Amniotic epithelial cell (primary cell): ENCODE measurements at regions not wholly inside any gene's neighbourhood (a gene's known extent, or its start where the extent isn't known, plus 50 kb on each side); places are given as distances from the start of the nearest gene placed in this dataset.
"Not testable (repeated sequence)": the region's sequence is repeated elsewhere in the genome, so short reads cannot be mapped to it uniquely, and the experiment has no call there.

Experiments
- DNase-seq: peaks from one replicate; pipeline ENCODE4 v3.0.0-alpha.2; 2010; ENCODE audit warnings: low read depth

DNA sequence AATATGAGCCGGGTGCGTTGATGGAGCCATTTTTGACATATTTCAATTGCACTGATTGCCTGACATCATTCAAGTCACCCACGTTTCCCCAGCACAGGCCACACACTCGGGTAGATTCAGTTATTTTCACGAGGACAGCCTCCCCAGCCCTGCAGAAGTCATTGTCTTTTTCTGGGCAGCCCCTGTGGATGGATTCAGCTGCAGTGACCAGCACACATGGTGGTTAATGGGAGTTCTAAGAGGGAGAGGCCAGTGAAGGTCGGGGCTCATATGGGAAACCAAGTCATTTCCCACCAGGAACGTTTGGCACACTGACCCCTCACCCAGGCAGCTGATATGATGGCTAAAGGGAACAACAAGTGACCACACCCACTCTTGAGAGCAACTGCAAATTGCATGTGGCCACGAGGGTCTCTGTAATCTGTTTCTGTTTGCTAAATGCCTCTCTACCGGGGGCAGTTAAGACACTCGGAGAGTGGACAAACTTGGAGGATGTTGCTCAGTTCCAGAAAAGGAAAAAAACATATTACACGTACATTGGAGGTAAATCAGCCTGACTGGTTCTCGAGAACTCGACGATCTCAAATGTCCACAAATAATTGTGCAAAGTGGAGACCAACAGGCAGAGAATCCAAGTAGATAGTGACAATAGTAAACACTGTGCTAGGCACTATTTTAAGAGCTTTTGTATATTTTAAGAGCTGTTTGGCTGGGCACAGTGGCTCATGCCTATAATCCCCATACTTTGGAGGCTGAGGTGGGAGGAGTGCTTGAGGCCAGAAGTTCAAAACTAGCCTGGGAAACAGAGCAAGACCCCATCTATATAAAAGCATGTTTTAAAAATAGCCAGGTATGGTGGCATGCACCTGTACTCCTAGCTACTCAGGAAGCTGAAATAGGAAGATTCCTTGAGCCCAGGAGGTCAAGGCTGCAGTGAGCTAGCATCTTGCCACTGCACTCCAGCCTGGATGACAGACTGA is 167.2 kb upstream of the IRF2BP2 start:
- DNase-seq = no peak

DNA sequence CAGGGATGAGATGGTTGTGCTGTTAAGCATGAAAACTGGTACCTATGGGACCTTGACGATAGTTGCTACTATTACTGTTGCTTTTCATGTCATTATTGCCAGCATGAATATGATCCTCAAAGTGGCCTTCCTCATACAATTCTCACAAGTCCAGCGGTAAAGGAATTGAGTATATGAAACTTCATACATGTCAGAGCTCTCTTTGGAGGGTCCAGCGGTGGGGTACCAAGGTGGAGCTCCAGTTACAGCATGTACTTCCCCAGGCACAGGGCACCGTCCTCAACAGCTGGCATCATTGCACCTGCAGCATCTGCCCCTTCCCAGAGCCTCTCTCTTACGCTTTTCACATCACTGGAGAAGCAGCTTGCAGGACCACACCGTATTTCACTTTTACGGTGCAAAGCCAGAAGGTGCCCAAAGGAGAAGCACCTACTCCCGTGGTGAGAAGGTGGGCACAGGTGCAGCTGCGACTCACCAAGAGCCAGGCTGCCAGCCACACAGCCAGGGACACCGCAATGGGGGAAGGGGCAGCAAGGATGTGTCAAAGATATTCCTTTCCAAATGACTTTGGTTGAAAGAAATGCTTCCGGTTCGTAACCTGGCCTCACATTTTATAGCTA is 166.4 kb upstream of the IRF2BP2 start:
- no peak for DNase-seq

DNA sequence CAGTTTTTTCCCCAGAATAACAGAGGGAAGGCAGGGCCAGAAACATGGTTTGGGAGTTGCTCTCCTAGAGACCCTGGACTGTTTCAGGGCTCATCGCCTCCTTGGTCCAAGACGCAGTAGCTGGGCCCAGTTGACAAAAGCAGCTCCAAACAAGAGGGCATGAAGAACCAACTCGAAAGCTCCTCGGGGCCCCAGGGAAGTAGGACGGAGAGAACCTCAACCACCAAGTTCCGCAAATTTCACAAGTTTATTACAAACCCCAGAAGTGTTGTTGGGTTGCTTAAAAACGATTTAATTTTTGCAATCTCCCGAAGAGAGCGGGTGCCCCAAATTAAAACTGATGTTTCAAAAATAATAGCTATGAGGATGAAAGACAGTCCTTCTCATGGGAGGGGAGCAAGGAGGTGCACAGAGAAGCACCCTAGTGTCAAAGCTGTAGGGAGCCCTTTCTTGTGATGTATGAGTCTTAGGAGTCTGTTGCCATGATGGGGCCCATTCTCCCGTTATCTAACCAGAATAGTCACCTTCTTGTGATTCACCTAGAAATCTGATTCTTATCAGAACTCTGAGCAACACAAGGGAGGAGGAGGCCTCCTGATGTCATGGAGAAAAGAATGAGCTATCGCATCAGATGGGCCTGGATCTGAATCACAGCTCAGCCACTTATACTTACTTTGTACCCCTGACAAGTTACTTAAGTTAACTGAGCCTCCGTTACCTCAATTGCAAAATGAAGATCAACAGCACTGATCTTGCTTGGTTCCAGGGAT is 165.7 kb upstream of the IRF2BP2 start:
- peak; percentile 68 for DNase-seq

DNA sequence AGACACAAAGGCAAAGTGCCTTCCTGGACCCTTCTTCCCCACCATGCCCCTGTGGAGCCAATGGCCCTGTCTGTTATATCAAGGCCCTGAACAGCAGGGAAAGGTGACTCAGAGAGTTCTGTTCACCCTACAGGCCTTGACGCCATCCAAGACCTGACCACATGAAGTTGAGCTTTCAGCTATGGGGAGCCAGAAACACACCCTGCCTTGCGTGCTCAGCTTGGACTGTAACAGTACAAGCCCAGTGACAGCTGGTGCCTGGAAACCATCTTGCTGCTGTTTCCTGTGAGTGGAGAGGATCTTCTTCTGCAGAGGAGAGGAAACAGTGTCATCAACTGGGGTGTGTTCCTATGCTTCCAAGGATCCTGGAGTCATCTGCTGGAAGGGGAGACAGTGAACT is 165.0 kb upstream of the IRF2BP2 start:
- peak; percentile 77 for DNase-seq

DNA sequence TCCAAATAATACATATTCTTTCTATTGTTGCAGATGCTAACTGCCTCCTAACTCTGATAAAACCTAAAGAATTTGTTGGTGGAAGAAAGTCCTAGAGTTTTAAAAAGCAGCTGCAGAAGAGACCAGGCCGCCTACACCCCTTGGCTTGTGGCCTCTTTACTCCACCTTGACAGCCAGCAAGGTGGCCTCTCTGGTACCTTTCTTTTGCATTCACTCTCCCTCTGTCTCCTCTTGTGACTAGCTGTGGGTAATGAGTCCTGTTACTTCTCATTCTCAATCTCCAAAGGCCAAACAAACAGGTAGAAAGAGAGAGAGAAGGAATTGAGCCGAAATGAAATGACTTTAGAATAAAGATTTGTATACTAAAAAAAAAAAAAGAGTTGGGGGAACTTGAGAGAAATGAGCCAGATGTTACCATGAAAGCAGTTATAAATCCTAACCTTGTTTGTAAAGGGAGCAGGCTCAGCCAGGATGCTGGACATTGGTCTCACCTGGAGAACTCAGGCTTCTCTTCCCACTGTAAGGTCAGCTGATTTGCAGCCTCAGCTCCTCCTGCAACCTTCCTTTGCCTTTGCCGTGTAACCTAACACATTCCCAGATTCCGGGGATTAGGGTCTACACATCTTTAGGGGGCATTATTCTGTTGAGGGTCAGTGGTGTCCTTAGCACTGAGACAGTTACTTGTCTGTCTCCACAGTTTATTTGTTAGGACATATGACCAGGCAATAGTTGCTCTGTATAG is 164.1 kb upstream of the IRF2BP2 start:
- no peak for DNase-seq

DNA sequence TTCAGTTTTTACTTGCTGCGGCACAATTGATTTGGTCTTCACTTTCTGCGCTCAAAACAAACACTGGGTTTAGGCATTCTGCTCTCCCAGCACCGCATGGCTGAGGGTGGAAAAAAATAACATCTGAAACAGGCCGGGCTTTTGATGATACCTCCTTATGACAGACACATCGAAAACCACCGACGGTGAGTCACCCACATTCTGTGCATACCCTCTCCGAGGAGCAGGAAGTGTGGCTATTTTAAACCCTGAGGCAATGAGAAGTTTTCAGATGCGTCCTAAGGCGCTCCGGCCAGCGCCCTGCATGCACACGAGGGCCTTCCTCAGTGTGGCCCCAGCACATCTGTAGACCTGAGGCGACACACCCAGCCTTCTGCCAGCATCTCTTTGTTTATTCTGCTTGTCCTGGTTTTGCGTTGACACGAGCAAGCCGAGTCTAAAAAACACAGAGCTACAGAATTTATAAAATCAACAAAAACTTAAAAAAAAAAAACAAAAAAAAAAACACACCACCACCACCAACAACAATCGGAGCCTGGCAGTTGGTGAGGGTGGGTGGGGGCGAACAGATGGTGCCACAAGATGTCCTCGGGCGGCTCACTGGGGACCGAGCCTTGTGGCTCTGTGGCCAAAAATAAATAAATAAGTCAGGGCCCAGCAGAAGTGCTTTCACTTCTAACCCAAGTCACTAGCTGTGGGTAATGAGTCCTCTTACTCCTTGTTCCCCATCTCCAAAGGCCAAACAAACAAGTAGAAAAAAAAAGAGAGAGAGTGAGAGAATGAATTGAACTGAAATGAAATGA is 162.6 kb upstream of the IRF2BP2 start:
- DNase-seq = peak; percentile 99

DNA sequence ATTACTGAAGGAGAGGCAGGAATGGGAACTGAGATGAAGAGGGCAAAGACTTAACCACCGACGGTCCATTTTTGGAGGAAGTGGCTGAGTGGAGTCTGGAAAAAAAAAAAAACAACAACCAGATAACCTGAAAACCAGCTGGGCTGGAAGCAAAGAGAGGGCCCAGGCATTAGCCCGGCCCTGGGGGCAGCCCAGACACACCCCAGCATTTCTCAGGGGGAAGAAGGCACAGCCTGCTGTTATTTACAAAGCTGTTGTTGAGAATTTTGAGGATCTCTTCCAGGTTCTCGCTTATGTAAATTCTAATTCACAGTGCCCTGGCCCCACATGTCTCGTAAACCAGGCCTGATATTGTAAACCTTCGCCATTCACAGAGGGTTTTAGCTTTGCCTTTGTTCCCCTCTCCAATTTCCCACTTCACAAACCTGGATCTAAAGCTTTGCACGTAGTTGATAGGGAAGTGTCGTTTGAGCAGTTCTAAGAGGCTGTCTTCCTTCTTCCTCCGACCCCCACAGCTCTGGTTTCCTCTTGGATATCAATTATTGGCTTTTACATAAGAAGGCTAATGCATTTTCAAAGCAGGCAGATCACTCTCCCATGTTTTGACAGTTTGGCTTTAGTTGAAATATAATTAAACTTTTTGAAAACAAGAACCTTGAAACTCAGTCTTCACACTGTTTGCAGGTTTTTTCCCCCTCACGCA is 161.8 kb upstream of the IRF2BP2 start:
- no peak for DNase-seq

DNA sequence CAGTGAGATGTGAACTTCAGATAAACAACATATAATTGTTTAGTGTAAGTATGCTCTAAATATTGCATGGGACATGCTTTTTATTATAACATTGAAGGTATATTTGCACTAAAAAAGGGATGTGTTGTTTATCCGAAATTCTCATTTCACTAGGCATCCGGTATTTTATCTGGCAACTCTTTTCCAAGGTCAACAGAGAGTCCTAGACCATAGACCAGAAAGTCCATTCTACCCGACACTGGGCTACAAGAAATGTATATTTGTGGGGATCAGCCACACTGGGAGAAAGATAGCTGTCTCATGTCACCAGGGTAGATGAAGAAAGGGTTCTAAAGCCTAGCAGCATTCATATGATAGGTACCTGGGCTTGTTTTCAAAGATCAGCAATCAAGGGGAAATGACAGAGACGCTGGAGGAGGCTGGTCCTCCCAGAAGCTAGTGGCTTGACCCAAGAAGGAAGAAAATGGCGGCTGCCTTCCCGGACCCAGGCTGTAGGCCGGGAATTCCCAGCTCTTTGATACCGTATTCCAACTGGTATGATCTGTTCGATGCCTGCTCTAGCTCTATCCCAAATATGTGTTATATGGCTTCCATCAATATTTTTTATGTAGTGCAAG is 161.1 kb upstream of the IRF2BP2 start:
- no peak for DNase-seq

DNA sequence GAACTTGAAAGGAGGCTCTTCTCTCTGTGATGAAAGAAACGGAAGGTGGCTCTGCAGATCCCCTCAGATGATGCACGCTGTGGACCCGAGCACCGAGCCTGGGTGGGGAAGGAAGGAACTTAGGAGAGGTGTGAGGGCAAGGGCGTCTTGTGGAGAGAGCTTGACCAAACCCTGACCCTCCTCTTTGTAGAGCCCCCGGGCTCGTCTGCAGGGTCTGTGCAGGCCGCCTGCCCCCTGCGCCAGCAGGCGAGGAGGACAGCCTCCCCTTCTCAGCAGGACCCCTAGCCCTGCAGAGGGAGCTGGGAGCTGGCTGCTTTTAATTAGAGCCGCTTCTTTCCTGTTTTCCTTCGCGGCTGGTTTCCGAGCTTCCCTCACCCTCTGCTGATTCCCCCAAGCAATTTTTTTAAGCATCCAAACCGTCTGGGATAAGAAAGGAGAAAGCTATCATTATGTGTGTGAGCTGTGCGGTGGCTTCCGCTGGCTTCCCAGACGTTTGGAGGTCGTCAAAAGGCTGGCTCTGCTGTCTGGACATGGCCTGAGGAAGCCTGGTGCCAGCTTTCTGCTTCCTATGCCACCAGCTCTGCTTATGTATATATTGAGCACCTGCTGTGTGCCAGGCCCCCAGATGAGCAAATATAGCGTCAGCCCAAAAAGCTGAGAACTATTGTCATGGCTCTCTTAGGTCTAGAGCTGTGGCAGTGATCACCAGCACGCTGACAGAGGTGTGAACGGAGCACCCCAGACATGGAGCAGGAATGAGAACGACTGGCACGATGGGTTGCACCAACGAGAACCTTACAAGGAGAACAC is 160.2 kb upstream of the IRF2BP2 start:
- DNase-seq = no peak

DNA sequence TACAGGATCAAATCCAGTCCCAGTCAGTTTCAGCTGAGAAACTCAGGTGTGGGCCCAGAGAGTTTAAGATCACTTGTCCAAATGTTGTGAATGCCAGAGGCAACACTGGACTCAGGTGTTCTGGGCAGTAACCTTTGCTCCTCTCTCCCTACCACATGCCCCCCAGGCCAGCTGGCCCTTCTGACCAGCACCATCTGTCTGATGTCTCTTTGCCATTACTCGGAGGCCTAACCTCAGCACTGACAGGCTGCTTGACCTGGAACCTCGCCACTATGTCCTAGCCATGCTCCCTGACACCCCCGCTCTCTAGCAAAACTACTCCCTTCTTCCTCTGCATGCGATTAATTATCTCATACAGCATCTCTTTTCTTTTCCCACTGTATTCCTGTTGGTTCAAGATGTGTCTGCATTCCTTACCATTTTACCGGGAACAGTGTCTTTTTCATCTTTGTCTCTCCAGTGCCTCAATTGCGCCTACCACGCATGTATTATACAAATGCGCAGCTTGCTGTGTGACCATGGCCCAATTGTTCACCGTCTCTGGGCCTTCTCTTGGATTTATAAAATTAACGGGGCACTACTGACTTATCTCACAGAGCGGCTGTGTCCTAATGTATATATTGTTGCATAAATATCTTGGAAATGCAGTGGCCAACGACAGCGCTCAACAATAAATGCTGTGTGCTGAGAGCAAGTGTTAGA is 159.5 kb upstream of the IRF2BP2 start:
- no peak for DNase-seq

DNA sequence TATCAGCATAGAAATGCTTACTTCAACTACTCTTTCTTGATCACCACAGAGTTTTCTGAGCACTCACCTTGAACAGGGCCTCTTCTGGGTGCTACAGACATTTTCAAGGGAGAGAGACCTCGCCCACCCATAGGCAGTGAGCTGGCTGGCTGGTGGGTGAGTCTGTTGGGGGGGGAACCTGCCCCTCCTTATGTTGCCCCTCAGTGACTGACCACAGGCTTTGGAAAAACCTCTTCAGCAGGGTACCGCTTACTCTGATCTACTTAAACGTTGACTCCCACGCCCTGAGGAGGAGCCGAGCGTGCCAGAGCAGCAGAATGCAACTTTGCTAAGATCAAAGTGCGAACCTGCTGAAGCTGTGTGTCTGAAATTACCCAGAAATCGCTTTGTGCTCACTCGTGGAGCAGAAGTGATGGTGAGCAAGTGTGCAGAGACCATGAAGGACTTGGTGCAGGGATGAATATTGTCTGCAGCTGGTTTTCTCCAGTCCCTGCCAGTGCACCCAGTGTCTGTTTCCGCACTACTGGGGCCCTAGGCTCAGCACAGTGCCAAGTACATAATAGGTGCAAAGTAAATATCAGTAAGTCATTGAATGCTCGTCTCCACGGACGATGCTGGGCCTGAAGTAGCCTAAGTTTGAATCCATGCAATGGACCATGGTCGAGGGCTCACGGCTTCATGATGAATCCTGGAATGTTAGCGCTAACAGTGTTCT is 158.7 kb upstream of the IRF2BP2 start:
- DNase-seq = no peak

DNA sequence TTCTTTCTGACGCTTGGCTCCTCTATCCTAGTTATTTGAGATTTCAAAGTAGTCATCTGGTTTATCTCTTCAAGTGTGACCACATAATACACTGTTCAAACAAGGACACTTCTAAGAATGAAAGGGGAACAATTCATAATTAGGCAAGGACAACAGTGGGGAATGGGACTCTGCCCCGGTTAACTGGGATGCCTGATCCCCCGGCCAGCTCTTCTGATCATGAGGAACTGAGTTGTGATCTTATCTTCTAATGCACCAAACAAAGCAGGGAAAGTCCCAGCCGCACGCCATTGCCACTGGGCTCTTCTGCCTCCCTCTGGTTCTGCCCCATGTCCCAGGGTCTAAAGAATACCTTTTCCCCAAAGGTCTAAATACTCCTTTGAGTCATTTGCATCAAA is 158.2 kb upstream of the IRF2BP2 start:
- no peak for DNase-seq

DNA sequence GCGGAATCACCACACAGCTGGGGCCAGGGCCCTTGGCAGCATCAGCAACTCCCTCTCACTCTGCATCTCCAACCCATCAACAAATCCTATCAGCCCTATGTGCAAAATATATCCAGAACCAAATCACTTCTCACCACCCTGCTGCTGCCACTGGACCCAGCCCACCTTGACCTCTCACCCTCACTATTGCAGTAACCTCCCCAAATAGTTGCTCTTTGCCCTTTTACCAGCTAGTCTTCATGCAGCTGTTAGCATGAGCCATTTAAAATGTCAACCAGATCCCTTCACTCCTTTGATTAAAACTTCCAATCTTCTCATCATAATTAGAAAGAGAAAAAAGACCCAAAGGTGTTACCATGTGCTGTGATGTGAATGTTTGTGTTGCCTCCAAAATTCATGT is 155.7 kb upstream of the IRF2BP2 start:
- no peak for DNase-seq

DNA sequence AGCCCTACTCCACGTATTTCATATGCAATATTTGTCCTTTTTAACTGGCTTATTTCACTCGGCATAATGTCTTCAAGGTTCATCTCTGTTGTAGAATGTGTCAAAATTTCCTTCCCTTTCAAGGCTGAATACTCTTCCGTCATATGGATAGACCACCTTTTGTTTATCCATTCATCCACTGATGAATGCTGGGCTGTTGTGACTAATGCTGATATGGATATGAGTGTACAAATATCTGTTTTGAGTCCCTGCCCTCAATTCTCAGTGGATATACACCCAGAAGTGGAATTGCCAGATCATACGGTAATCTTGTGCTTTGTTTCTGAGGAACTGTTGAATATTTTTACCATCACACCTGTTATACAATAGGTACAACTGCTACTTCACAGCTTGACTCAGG is 155.2 kb upstream of the IRF2BP2 start:
- DNase-seq = no peak

DNA sequence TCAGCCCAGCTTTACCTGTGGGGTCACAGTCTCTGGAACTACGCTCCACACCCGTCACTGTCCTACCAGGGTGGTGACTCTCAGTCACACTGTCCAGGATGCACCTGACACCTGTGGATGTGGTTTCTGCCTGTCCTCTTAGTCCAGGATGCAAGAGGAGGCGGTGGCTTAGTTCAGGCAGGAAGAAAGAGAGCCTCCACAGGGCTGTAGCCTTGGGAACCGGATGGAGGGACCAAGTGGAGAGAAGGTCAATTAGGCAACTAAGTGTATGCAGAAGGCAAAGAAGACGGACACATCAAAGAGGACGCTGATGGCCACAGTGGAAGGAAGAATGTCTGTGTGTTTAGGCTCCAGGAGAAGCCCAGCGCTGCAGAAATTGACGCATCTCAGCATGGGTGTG is 153.9 kb upstream of the IRF2BP2 start:
- no peak for DNase-seq

DNA sequence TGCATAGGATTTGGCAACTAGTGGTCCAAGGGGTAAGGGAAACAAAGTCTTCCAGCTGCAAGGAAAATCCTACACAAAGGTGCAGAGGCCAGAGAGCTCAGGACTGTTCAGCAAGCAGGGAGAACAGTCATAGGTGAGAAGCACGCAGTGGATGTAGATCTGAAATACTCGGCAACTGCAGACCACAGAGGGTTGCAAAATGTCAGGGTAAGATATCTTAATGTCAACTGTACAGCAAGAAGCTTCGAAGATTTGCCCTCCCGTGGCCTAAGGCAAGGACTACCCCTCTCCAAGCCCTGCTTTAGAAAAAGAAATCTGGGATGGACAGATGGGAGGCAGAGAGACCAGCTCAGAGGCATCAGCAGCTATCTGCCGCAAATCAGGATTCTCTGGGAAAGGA is 153.4 kb upstream of the IRF2BP2 start:
- no peak for DNase-seq

DNA sequence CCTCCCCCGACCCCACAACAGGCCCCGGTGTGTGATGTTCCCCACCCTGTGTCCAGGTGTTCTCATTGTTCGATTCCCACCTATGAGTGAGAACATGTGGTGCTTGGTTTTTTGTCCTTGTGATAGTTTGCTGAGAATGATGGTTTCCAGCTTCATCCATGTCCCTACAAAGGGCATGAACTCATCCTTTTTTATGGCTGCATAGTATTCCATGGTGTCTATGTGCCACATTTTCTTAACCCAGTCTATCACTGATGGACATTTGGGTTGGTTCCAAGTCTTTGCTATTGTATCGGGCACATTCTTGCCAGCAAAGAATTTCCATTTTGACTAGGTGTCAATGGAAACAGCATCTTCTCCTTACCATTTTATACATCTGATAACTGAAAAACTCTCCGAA is 152.1 kb upstream of the IRF2BP2 start:
- not testable (repeated sequence) for DNase-seq

DNA sequence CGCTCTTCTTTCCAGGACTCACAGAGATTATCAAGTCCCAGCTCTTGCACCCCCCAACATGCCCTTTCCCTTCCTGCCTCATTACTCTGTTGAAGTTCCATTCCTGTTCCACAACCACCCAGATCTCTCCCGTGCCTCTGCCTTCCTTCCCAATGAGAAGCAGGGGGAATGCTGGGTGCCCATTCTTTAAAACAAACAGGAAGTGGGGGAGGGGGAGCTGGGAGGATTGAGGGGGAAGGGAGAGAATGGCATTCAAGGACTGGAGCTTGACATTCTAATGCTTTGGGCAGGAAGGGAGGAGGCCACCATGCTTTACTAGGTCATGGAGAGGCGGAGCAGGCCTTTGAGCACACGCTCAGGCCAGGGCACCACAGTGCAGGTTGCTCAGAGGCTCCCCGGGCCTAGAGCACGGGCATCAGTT is 150.3 kb upstream of the IRF2BP2 start:
- DNase-seq = no peak
